Gastrocnemius medialis (tissue), 4 donors: ENCODE measurements at regions not wholly inside any gene's neighbourhood (a gene's known extent, or its start where the extent isn't known, plus 50 kb on each side); places are given as distances from the start of the nearest gene placed in this dataset.

Experiments
- ATAC-seq, 2 donors: fragments of 150-250 bp; one replicate each; pipeline ENCODE4 v1.9.1; 2016
- DNase-seq, 2 donors: peaks; one replicate each; pipeline ENCODE4 v3.0.0-alpha.2; 2019
- H3K27ac ChIP-seq, 4 donors: fragments of 200-600 bp; sonication (generic); 1 replicate in 1 of 4; 2 replicates in 3 of 4; pipeline ENCODE4 v1.5.1; 2016 to 2018; ENCODE audit warnings: mild to moderate bottlenecking in 2 of 4, moderate library complexity in 1 of 4
- H3K27me3 ChIP-seq, 3 donors: fragments of 200-600 bp; sonication (generic) in 2 of 3; 1 replicate in 1 of 3; 2 replicates in 2 of 3; pipeline versions ENCODE4 v1.5.1 to v1.6.0; 2016 to 2019; ENCODE audit warnings: mild to moderate bottlenecking in 1 of 3, moderate library complexity in 1 of 3
- H3K36me3 ChIP-seq, 2 donors: fragments of 200-600 bp; sonication (generic) in 1 of 2; one replicate each; pipeline ENCODE4 v1.5.1; 2017 to 2018
- H3K4me1 ChIP-seq, 2 donors: fragments of 200-600 bp; sonication (generic) in 1 of 2; one replicate each; pipeline ENCODE4 v1.5.1; 2016 to 2017; ENCODE audit warnings: mild to moderate bottlenecking in 2 of 2
- H3K4me3 ChIP-seq, 4 donors: fragments of 200-600 bp; sonication (generic) in 3 of 4; 1 replicate in 1 of 4; 2 replicates in 3 of 4; pipeline ENCODE4 v1.5.1; 2016 to 2019; ENCODE audit warnings: mild to moderate bottlenecking in 2 of 4
- H3K9me3 ChIP-seq, 3 donors: fragments of 200-600 bp; sonication (generic) in 2 of 3; 1 replicate in 1 of 3; 2 replicates in 2 of 3; pipeline ENCODE4 v1.5.1; 2016 to 2019
- POLR2A ChIP-seq, 2 donors: fragments of 450-650 bp; IDR thresholded peaks; one replicate each; pipeline ENCODE4 v1.6.1; 2017; ENCODE audit warnings: antibody characterized with exemption in 2 of 2, mild to moderate bottlenecking in 2 of 2, moderate library complexity in 2 of 2
- in situ Hi-C, 4 donors: fragments of 200-750 bp; cut with MboI; loops; one replicate each; pipeline versions ENCODE4 v1.15.0 to v1.8.0; 2017; ENCODE audit warnings: low sequenced_read_pairs in 4 of 4
- intact Hi-C: fragments of 100-400 bp; cut with DNase I; formaldehyde crosslinking; loops from one replicate; pipeline ENCODE4 v1.15.1; 2023; ENCODE audit warnings: low total_unique reads
- TF ChIP-seq, protein P1 (sequence below), 5 experiments: fragments of 450-650 bp in 3 of 5; fragments of 200-600 bp in 2 of 5; sonication (generic) in 2 of 5; IDR thresholded peaks in 4 of 5; conservative IDR thresholded peaks in 1 of 5; 1 replicate in 4 of 5; 2 replicates in 1 of 5; pipeline ENCODE4 v1.5.1; 2016 to 2019; ENCODE audit warnings: antibody characterized with exemption in 5 of 5, mild to moderate bottlenecking in 3 of 5, moderate library complexity in 3 of 5

- no peaks in the 10 kb centered on the region for H3K36me3 ChIP-seq
- H3K4me1 ChIP-seq, result peaks cover 11 to 13% of the 10 kb centered on the region in 2 donors
- no peaks in the 10 kb centered on the region for H3K9me3 ChIP-seq
- ATAC-seq (no peak), DNase-seq (no peak)
- no peaks in the 10 kb centered on the region for H3K27me3 ChIP-seq
- intact Hi-C loops (no loop called here), in situ Hi-C loops (no loop called here)
- H3K4me3 ChIP-seq, result no peak overlapping the region
- H3K27ac ChIP-seq, result no peak overlapping the region
- TF ChIP-seq POLR2A (IDR thresholded peaks at IDR 0.05), result no peak
- TF ChIP-seq, protein P1, sequence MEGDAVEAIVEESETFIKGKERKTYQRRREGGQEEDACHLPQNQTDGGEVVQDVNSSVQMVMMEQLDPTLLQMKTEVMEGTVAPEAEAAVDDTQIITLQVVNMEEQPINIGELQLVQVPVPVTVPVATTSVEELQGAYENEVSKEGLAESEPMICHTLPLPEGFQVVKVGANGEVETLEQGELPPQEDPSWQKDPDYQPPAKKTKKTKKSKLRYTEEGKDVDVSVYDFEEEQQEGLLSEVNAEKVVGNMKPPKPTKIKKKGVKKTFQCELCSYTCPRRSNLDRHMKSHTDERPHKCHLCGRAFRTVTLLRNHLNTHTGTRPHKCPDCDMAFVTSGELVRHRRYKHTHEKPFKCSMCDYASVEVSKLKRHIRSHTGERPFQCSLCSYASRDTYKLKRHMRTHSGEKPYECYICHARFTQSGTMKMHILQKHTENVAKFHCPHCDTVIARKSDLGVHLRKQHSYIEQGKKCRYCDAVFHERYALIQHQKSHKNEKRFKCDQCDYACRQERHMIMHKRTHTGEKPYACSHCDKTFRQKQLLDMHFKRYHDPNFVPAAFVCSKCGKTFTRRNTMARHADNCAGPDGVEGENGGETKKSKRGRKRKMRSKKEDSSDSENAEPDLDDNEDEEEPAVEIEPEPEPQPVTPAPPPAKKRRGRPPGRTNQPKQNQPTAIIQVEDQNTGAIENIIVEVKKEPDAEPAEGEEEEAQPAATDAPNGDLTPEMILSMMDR (IDR thresholded peaks at IDR 0.05 in 4 of 5, conservative IDR thresholded peaks at IDR 0.05 in 1 of 5), result no peak
Observed at GRCh38 chr2:226622484-226622883, 177.1 kb downstream of the IRS1 start.

DNA sequence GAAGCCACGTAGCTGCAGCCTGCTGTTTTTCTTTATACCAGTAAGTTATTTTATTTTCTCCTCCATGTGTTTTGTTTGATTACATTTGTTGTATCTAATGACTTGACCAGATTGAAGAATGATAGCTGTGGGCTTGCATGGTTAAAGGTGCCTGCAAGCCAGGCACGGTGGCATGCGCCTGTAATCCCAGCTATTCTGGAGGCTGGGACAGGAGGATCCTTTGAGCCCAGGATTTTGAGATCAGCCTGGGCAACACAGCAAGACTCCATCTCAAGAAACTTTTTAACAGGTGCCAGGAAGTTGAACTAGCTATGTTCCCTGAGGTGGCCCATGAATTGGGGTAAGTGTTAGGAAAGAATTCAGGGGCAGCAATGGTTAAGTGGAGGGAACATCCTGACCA, 179.4 kb downstream of the IRS1 start:
- no peaks in the 10 kb centered on the region for H3K36me3 ChIP-seq
- in situ Hi-C loops, result no loop called here
- intact Hi-C loops, result no loop called here

GRCh38 chr2:226619707-226620106, 179.9 kb downstream of the IRS1 start:
- Histone ChIP-seq H3K27ac (no peak overlapping the region), H3K9me3 (no peaks in the 10 kb centered on the region), H3K4me3 (no peak overlapping the region), H3K27me3 (no peaks in the 10 kb centered on the region), H3K4me1 (peaks cover 11 to 13% of the 10 kb centered on the region in 2 donors), H3K36me3 (no peaks in the 10 kb centered on the region)
- no peak for TF ChIP-seq POLR2A (IDR thresholded peaks at IDR 0.05)
- TF ChIP-seq, protein P1 (IDR thresholded peaks at IDR 0.05 in 4 of 5, conservative IDR thresholded peaks at IDR 0.05 in 1 of 5), result no peak
- DNase-seq (no peak), ATAC-seq (no peak)
- in situ Hi-C loops, result no loop called here
- intact Hi-C loops, result no loop called here

More for the DNA sequence above, 179.4 kb downstream of the IRS1 start:
- H3K27me3 ChIP-seq, result no peaks in the 10 kb centered on the region
- no peak for ATAC-seq
- H3K27ac ChIP-seq, result no peak overlapping the region
- H3K4me1 ChIP-seq, result peaks cover 11 to 13% of the 10 kb centered on the region in 2 donors
- TF ChIP-seq, protein P1 (IDR thresholded peaks at IDR 0.05 in 4 of 5, conservative IDR thresholded peaks at IDR 0.05 in 1 of 5), result no peak
- TF ChIP-seq POLR2A (IDR thresholded peaks at IDR 0.05), result no peak
- no peak overlapping the region for H3K4me3 ChIP-seq
- no peaks in the 10 kb centered on the region for H3K9me3 ChIP-seq
- no peak for DNase-seq

GRCh38 chr2:226618875-226619605, 180.6 kb downstream of the IRS1 start:
- no peaks in the 10 kb centered on the region for H3K9me3 ChIP-seq
- H3K27ac ChIP-seq, result no peak overlapping the region
- peaks cover 11 to 12% of the 10 kb centered on the region in 2 donors for H3K4me1 ChIP-seq
- intact Hi-C loops (no loop called here), in situ Hi-C loops (no loop called here)
- no peaks in the 10 kb centered on the region for H3K36me3 ChIP-seq
- H3K27me3 ChIP-seq, result no peaks in the 10 kb centered on the region
- no peak for DNase-seq
- TF ChIP-seq, protein P1 (IDR thresholded peaks at IDR 0.05 in 4 of 5, conservative IDR thresholded peaks at IDR 0.05 in 1 of 5), result no peak
- no peak for TF ChIP-seq POLR2A (IDR thresholded peaks at IDR 0.05)
- ATAC-seq, result no peak
- no peak overlapping the region for H3K4me3 ChIP-seq

DNA sequence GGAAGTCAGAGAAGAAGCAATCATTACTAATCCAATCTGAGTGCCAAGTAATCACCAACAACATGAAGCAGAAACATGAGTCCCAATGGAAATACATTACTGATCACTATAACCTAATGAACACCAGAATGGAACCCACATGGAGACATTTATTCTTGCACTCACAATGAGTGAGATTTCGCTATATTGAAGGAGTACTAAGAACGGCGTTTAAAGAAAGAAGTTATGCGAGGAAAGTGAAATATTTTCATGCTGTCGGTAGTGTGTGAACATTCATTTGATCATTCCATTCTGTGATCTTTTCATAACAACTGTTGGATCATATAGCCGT, 181.1 kb downstream of the IRS1 start:
- H3K36me3 ChIP-seq, result no peaks in the 10 kb centered on the region
- DNase-seq (no peak), ATAC-seq (no peak)
- H3K27me3 ChIP-seq, result no peaks in the 10 kb centered on the region
- in situ Hi-C loops (no loop called here), intact Hi-C loops (no loop called here)
- no peaks in the 10 kb centered on the region for H3K9me3 ChIP-seq
- no peak overlapping the region for H3K27ac ChIP-seq
- TF ChIP-seq, protein P1 (IDR thresholded peaks at IDR 0.05 in 4 of 5, conservative IDR thresholded peaks at IDR 0.05 in 1 of 5), result no peak
- TF ChIP-seq POLR2A (IDR thresholded peaks at IDR 0.05), result no peak
- H3K4me1 ChIP-seq, result peaks cover 7% of the 10 kb centered on the region in 2 donors
- H3K4me3 ChIP-seq, result no peak overlapping the region
